Right renal pelvis (tissue), 4 donors: ENCODE measurements at regions not wholly inside any gene's neighbourhood (a gene's known extent, or its start where the extent isn't known, plus 50 kb on each side); places are given as distances from the start of the nearest gene placed in this dataset.

Experiments used
- DNase-seq, 4 donors: peaks; one replicate each; pipeline ENCODE4 v3.0.0-alpha.2; 2013; ENCODE audit warnings: low read depth in 4 of 4, low spot score in 3 of 4, missing footprints in 1 of 4

- no peak for DNase-seq
Measured at GRCh38 chr11:109096266-109096665, 325.7 kb upstream of the C11orf87 start.

GRCh38 chr11:109106151-109106906 lies 315.7 kb upstream of the C11orf87 start:
- DNase-seq: no peak

GRCh38 chr11:109109150-109109549 lies 312.8 kb upstream of the C11orf87 start:
- DNase-seq: no peak

- no peak for DNase-seq
Measured at GRCh38 chr11:109109571-109110315, 312.2 kb upstream of the C11orf87 start.

- DNase-seq: no peak
Measured at GRCh38 chr11:109112261-109112660, 309.7 kb upstream of the C11orf87 start.

- no peak for DNase-seq
Measured at GRCh38 chr11:109112821-109113280, 309.1 kb upstream of the C11orf87 start.

GRCh38 chr11:109120341-109120740 lies 301.6 kb upstream of the C11orf87 start:
- DNase-seq: no peak

- no peak for DNase-seq
Measured at GRCh38 chr11:109121173-109121932, 300.6 kb upstream of the C11orf87 start.

GRCh38 chr11:109123816-109124787 lies 297.9 kb upstream of the C11orf87 start:
- no peak for DNase-seq

- DNase-seq: no peak
Measured at GRCh38 chr11:109130910-109131309, 291.1 kb upstream of the C11orf87 start.

GRCh38 chr11:109132539-109132938 lies 289.5 kb upstream of the C11orf87 start:
- DNase-seq: no peak

GRCh38 chr11:109133159-109133558 lies 288.8 kb upstream of the C11orf87 start:
- DNase-seq: no peak

GRCh38 chr11:109135627-109136026 lies 286.4 kb upstream of the C11orf87 start:
- no peak for DNase-seq

GRCh38 chr11:109138196-109138595 lies 283.8 kb upstream of the C11orf87 start:
- DNase-seq: no peak

GRCh38 chr11:109140426-109140825 lies 281.6 kb upstream of the C11orf87 start:
- DNase-seq: no peak

- no peak for DNase-seq
Measured at GRCh38 chr11:109140857-109141515, 281.0 kb upstream of the C11orf87 start.

GRCh38 chr11:109145287-109145686 lies 276.7 kb upstream of the C11orf87 start:
- no peak for DNase-seq

GRCh38 chr11:109147726-109148125 lies 274.3 kb upstream of the C11orf87 start:
- DNase-seq: no peak

- no peak for DNase-seq
Measured at GRCh38 chr11:109148669-109149068, 273.3 kb upstream of the C11orf87 start.
